ENCODE measurements at regions not wholly inside any gene's neighbourhood (a gene's known extent, or its start where the extent isn't known, plus 50 kb on each side); places are given as distances from the start of the nearest gene placed in this dataset.

GRCh38 chr2:6576302-6576701 is 289.4 kb downstream of the CMPK2 start:
- TF ChIP-seq CTCF (IDR thresholded peaks at IDR 0.05) (no peak), POLR2A (IDR thresholded peaks at IDR 0.05) (no peak)

Measured in right lobe of liver (tissue), 4 donors.